ENCODE measurements at regions not wholly inside any gene's neighbourhood (a gene's known extent, or its start where the extent isn't known, plus 50 kb on each side); places are given as distances from the start of the nearest gene placed in this dataset.
A peak's percentile ranks its signal among the peaks of the same experiment; 100 is the strongest.

DNA sequence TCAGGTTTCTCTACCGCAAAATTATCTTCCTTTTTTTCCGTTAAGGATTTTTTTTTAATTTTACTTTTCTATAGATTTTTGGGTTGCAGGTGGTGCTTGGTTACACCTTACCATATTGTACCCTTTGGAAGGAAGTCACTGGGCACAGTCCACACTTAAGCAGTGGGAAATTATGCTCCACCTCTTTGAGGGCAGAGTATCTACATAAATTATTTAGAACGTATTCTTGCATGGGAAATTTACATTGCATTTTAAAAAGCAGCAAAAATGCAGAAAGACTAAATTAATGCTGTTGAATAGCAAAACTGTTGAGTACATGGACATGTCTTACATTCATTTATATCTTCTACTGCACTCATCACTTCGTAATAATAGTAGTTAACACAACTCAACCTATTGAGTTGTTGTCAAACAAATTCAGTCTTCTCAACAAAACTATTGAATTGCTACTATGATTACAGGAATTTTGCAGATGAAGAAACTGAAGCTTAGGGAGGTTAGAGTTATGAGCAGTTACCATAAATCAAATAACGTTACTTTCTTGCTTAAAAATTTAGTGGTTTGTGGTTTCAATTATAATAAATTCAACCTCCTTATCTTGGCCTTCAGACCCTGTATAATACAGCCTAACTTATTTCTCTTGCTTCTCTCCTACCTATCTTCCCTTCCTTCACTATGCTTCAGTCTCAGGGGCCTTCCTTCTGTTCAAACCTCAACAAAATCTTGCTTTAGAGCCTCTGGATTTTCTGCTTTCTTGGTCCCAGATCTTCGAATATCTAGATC lies 97.4 kb upstream of the ARHGAP20 start:
- FAIRE-seq = peak; percentile 13
- intact Hi-C loops (cut with micrococcal nuclease; ENCODE audit: unreplicated experiment) = no loop called here
- POLR2A ChIA-PET = no interaction called here
- TF ChIP-seq GABPA (IDR thresholded peaks at IDR 0.05; ENCODE audit: low read depth) = no peak
- no peak for TF ChIP-seq ESRRA (IDR thresholded peaks at IDR 0.05; ENCODE audit: low read length)
- no peak for TF ChIP-seq ZBTB40 (IDR thresholded peaks at IDR 0.05; ENCODE audit: borderline replicate concordance)
- TF ChIP-seq, protein P1, sequence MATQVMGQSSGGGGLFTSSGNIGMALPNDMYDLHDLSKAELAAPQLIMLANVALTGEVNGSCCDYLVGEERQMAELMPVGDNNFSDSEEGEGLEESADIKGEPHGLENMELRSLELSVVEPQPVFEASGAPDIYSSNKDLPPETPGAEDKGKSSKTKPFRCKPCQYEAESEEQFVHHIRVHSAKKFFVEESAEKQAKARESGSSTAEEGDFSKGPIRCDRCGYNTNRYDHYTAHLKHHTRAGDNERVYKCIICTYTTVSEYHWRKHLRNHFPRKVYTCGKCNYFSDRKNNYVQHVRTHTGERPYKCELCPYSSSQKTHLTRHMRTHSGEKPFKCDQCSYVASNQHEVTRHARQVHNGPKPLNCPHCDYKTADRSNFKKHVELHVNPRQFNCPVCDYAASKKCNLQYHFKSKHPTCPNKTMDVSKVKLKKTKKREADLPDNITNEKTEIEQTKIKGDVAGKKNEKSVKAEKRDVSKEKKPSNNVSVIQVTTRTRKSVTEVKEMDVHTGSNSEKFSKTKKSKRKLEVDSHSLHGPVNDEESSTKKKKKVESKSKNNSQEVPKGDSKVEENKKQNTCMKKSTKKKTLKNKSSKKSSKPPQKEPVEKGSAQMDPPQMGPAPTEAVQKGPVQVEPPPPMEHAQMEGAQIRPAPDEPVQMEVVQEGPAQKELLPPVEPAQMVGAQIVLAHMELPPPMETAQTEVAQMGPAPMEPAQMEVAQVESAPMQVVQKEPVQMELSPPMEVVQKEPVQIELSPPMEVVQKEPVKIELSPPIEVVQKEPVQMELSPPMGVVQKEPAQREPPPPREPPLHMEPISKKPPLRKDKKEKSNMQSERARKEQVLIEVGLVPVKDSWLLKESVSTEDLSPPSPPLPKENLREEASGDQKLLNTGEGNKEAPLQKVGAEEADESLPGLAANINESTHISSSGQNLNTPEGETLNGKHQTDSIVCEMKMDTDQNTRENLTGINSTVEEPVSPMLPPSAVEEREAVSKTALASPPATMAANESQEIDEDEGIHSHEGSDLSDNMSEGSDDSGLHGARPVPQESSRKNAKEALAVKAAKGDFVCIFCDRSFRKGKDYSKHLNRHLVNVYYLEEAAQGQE (IDR thresholded peaks at IDR 0.05; ENCODE audit: low read depth, low read length) = no peak
- no peak for TF ChIP-seq ASH2L (IDR thresholded peaks at IDR 0.05; ENCODE audit: borderline replicate concordance, low read depth)
- TF ChIP-seq, protein P2, sequence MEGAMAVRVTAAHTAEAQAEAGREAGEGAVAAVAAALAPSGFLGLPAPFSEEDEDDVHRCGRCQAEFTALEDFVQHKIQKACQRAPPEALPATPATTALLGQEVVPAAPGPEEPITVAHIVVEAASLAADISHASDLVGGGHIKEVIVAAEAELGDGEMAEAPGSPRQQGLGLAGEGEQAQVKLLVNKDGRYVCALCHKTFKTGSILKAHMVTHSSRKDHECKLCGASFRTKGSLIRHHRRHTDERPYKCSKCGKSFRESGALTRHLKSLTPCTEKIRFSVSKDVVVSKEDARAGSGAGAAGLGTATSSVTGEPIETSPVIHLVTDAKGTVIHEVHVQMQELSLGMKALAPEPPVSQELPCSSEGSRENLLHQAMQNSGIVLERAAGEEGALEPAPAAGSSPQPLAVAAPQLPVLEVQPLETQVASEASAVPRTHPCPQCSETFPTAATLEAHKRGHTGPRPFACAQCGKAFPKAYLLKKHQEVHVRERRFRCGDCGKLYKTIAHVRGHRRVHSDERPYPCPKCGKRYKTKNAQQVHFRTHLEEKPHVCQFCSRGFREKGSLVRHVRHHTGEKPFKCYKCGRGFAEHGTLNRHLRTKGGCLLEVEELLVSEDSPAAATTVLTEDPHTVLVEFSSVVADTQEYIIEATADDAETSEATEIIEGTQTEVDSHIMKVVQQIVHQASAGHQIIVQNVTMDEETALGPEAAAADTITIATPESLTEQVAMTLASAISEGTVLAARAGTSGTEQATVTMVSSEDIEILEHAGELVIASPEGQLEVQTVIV (IDR thresholded peaks at IDR 0.05; ENCODE audit: borderline replicate concordance, partially characterized antibody) = no peak
- no peak for TF ChIP-seq RBBP5 (conservative IDR thresholded peaks at IDR 0.05)
- TF ChIP-seq FOXM1 (IDR thresholded peaks at IDR 0.05; ENCODE audit: low read depth, low read length) = no peak
- no peak for TF ChIP-seq SRF (IDR thresholded peaks at IDR 0.05; ENCODE audit: low read depth in 2 of 2, low read length in 2 of 2)
- no peak for TF ChIP-seq PKNOX1 (IDR thresholded peaks at IDR 0.05)
- TF ChIP-seq ZNF622 (IDR thresholded peaks at IDR 0.05) = no peak
- TF ChIP-seq MTA2 (IDR thresholded peaks at IDR 0.05; ENCODE audit: low read depth) = no peak

More for the DNA sequence above, 97.4 kb upstream of the ARHGAP20 start:
- no peaks in the 10 kb centered on the region for H3K79me2 ChIP-seq (ENCODE audit: control insufficient read depth, insufficient read depth, low read length)
- no peaks in the 10 kb centered on the region for H3K4me1 ChIP-seq (ENCODE audit: control insufficient read depth, insufficient read depth, low read length)
- no peaks in the 10 kb centered on the region for H3K9me3 ChIP-seq (replicated peaks; ENCODE audit: control insufficient read depth, insufficient read depth, low read length)
- no peak overlapping the region for H3K9ac ChIP-seq (ENCODE audit: control insufficient read depth, insufficient read depth, low read length)
- H3K4me2 ChIP-seq (ENCODE audit: control insufficient read depth, insufficient read depth) = no peak overlapping the region
- no peaks in the 10 kb centered on the region for H3K27me3 ChIP-seq (replicated peaks in 1 of 2; ENCODE audit: control insufficient read depth in 2 of 2, insufficient read depth in 2 of 2, low read length in 1 of 2)
- no peaks in the 10 kb centered on the region for H3K36me3 ChIP-seq (ENCODE audit: control insufficient read depth in 2 of 2, insufficient read depth in 2 of 2, low read length in 1 of 2)
- under 1% methylated on average over 6 of the region's 6 CpGs for WGBS (ENCODE audit: insufficient coverage, insufficient replicate concordance, low lambda C conversion rate, missing lambda C conversion rate)
- no peak overlapping the region for H3K27ac ChIP-seq (ENCODE audit: control insufficient read depth, insufficient read depth)
- CTCF ChIA-PET = no interaction called here
- ATAC-seq (no peak), DNase-seq (ENCODE audit: low read depth, low spot score) (no peak)
- RAD21 ChIA-PET (ENCODE audit: unreplicated experiment) = no interaction called here
- H3K4me3 ChIP-seq = no peak overlapping the region
- H2AFZ ChIP-seq (ENCODE audit: control insufficient read depth, low read depth, low read length) = no peak overlapping the region
- no peaks in the 10 kb centered on the region for H4K20me1 ChIP-seq (ENCODE audit: control insufficient read depth, insufficient read depth)
- in situ Hi-C loops (cut with MboI) = no loop called here
- SMC1A ChIA-PET (ENCODE audit: uncharacterized antibody, unreplicated experiment) = no interaction called here
- no TSS peak for BruUV-seq (replicated peaks)

Measured in GM12878 (cell line).